ENCODE measurements at regions not wholly inside any gene's neighbourhood (a gene's known extent, or its start where the extent isn't known, plus 50 kb on each side); places are given as distances from the start of the nearest gene placed in this dataset.
A peak's percentile ranks its signal among the peaks of the same experiment; 100 is the strongest.

DNA sequence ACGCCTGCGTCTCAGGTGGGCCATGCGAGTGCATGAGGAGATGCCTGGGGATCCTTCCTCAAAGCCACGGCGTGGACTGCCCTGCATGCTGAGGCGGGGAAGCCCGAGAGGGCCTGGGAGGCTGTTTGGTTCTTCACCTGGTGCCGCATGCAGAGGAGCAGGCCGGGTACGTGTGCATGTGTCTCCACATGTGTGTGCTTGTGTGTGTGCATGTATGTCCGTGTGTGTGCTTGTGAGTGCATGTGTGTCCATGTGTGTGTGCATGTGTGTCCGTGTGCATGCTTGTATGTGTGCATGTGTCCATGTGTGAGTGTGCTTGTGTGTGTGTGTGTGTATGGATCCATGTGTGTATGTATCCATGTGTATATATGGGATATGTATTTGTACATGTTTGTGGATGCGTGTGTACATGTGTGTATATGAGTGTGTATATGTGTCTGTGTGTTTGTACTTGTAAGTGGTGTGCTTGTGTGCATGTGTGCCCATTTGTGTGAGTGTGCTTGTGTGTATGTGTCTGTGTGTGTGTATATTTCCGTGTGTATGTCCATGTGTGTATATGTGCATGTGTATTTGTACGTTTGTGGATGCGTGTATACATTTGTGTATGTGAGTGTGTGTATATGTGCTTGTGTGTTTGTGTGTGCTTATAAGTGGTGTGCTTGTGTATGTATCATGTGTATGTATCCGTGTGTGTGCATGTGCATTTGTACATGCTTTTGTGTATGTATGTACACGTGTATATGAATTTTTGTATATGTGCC is 79.0 kb downstream of the PTGR3 start:
- Histone ChIP-seq H3K4me3 (no peak overlapping the region), H3K4me1 (ENCODE audit: low read depth) (no peaks in the 10 kb centered on the region), H3K9me3 (ENCODE audit: low read depth) (no peaks in the 10 kb centered on the region), H3K27ac (no peak overlapping the region), H3K36me3 (no peaks in the 10 kb centered on the region), H3K27me3 (no peaks in the 10 kb centered on the region)
- TF ChIP-seq, protein P1, sequence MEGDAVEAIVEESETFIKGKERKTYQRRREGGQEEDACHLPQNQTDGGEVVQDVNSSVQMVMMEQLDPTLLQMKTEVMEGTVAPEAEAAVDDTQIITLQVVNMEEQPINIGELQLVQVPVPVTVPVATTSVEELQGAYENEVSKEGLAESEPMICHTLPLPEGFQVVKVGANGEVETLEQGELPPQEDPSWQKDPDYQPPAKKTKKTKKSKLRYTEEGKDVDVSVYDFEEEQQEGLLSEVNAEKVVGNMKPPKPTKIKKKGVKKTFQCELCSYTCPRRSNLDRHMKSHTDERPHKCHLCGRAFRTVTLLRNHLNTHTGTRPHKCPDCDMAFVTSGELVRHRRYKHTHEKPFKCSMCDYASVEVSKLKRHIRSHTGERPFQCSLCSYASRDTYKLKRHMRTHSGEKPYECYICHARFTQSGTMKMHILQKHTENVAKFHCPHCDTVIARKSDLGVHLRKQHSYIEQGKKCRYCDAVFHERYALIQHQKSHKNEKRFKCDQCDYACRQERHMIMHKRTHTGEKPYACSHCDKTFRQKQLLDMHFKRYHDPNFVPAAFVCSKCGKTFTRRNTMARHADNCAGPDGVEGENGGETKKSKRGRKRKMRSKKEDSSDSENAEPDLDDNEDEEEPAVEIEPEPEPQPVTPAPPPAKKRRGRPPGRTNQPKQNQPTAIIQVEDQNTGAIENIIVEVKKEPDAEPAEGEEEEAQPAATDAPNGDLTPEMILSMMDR (IDR thresholded peaks at IDR 0.05; ENCODE audit: low read depth, low read length) = no peak
- no peak for DNase-seq (ENCODE audit: low read depth in 1 of 2, low spot score in 1 of 2)

DNA sequence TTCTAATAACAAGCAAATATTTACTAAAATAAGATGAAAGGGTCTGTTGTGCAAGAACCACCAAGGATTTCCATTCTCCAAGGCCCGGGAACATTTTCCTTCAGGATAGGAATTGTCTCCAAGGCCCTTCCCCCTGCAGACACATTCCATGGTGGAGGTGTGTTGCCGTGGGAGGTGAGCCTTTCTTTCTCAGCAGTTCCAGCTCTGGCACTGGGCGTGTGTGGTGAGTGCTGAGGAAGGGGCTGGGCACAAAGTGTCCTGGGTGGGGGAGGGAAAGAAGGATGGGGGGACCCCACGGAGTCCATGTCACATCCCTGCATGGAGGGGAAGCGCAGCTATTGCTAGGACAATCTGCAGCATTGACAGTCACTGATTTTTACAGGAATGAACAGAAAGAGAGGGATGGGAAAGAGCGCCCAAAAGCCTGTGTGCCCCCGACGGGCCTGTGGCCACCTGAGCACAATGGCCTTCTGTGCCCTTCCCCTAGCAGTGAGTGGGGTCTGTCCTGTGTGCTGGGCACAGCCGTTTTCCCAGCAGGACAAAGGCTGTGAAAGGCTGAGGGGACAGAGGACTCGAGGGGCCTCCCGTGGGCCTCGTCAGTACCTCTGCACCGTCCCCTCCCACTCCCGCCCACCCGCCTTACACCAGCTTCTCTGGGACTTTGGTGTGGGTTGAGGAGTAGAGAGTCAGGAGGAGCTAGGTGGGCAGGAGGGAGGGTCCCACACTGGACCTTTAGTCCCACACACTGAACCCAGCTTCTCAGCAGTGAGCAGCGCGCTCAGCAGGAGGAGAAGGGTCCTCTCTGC is 79.8 kb downstream of the PTGR3 start:
- Histone ChIP-seq H3K4me3 (no peak overlapping the region), H3K4me1 (ENCODE audit: low read depth) (no peaks in the 10 kb centered on the region), H3K27ac (no peak overlapping the region), H3K9me3 (ENCODE audit: low read depth) (no peaks in the 10 kb centered on the region), H3K36me3 (no peaks in the 10 kb centered on the region), H3K27me3 (no peaks in the 10 kb centered on the region)
- no peak for DNase-seq (ENCODE audit: low read depth in 1 of 2, low spot score in 1 of 2)
- TF ChIP-seq, protein P1 (IDR thresholded peaks at IDR 0.05; ENCODE audit: low read depth, low read length) = no peak

DNA sequence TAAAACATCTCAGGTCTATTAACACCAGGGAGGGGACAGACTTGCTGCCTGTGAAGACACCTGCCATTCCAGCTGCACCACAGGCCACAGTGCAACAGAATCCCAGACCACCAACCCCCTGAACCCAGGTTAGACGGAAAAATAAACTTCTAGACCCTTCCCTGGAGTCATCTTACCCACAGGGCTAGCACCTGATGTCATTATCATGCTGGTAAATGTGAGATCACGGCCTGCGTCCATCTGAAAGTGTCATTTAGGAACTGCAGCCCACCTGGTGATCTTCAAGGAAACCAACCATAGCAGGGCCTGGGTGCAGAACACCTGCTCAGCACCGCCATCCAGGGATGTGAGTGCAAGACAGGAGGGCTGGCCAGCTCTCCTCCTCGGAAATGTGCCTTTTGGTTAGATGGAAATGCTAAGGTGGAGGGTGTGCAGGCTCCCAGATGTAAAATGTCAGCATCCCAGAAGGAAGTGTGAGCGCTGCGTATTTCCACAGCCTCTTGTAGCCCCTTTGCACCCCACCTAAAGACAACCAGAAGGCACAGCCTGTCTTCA is 80.8 kb downstream of the PTGR3 start:
- H3K9me3 ChIP-seq (ENCODE audit: low read depth) = no peaks in the 10 kb centered on the region
- no peak overlapping the region for H3K4me3 ChIP-seq
- no peak for DNase-seq (ENCODE audit: low read depth in 1 of 2, low spot score in 1 of 2)
- no peaks in the 10 kb centered on the region for H3K4me1 ChIP-seq (ENCODE audit: low read depth)
- H3K27ac ChIP-seq = no peak overlapping the region
- H3K27me3 ChIP-seq = no peaks in the 10 kb centered on the region
- TF ChIP-seq, protein P1 (IDR thresholded peaks at IDR 0.05; ENCODE audit: low read depth, low read length) = no peak
- no peaks in the 10 kb centered on the region for H3K36me3 ChIP-seq

DNA sequence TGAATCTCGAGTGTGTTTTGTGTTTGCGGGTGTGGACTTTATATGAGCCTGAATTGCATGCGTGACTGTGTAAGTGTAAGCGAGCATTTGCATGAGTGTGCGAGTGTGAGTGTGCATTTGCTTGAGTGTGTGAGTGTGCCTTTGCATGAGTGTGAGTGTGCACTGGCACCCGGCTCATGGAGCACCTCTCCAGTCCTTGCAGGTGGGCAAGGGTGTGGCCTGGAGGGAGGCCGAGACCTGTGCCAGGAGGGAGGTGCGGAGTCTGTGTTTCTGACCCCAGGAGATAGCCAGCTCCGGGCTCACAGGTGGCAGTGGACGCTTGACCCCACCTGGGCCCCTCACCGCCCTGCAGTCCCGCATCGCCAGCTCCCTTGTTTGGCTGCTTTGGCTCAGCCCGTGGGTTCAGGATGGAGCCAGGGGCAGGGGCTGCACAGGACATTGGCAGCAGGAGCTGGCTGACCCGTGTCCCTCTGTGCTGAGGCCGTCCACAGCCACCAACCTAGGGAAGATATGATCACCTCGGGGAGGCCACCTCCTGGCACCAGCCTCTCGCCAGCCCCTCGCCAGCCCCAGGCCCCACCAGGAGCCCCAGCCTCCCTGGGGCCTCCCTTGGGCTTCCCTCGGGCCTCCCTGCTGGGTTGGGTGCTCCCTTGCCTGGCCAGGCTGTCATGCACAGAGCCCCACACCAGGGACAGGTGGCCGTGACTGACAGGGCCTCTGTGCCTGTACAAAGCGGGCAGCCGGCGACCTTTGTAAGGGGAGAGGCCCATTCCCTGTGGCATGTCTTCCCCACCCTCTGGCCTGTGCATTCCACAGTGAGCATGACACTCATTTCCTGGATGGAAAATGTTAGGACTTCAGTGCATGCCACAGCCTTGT is 81.6 kb downstream of the PTGR3 start:
- Histone ChIP-seq H3K36me3 (no peaks in the 10 kb centered on the region), H3K4me1 (ENCODE audit: low read depth) (no peaks in the 10 kb centered on the region), H3K27me3 (no peaks in the 10 kb centered on the region), H3K4me3 (no peak overlapping the region), H3K27ac (no peak overlapping the region), H3K9me3 (ENCODE audit: low read depth) (no peaks in the 10 kb centered on the region)
- TF ChIP-seq, protein P1 (IDR thresholded peaks at IDR 0.05; ENCODE audit: low read depth, low read length) = no peak
- peak in 1 of 2 donors; percentile 38 for DNase-seq (ENCODE audit: low read depth in 1 of 2, low spot score in 1 of 2)
